MM.1S (cell line): ENCODE measurements at regions not wholly inside any gene's neighbourhood (a gene's known extent, or its start where the extent isn't known, plus 50 kb on each side); places are given as distances from the start of the nearest gene placed in this dataset.

Source experiments
- DNase-seq: peaks from one replicate; pipeline ENCODE4 v3.0.0-alpha.2; 2015
- H2AFZ ChIP-seq: fragments of 300-600 bp; sonication (generic); 2 replicates; pipeline ENCODE4 v1.6.0; 2016; ENCODE audit warnings: antibody characterized with exemption, low read length
- H3F3A ChIP-seq: fragments of 300-600 bp; sonication (generic); 2 replicates; pipeline ENCODE4 v1.6.1; 2016; ENCODE audit warnings: mild to moderate bottlenecking, antibody characterized with exemption, low read length, moderate library complexity, mixed read lengths; ENCODE audit not compliant: insufficient read depth
- H3K27ac ChIP-seq: fragments of 300-600 bp; sonication (generic); 2 replicates; pipeline ENCODE4 v1.5.1; 2016; ENCODE audit warnings: mild to moderate bottlenecking, low read length
- H3K27me3 ChIP-seq: fragments of 300-600 bp; sonication (generic); replicated peaks from 2 replicates; pipeline ENCODE4 v1.6.0; 2016; ENCODE audit warnings: low read length; ENCODE audit not compliant: insufficient read depth
- H3K36me3 ChIP-seq: fragments of 300-600 bp; sonication (generic); replicated peaks from 2 replicates; pipeline ENCODE4 v1.6.1; 2016; ENCODE audit warnings: mild to moderate bottlenecking, low read length, mixed read lengths; ENCODE audit not compliant: insufficient read depth
- H3K4me1 ChIP-seq: fragments of 300-600 bp; sonication (generic); 2 replicates; pipeline ENCODE4 v1.6.1; 2016; ENCODE audit warnings: low read length, mixed read lengths
- H3K4me2 ChIP-seq: fragments of 300-600 bp; sonication (generic); 2 replicates; pipeline ENCODE4 v1.6.0; 2016; ENCODE audit warnings: low read depth, low read length
- H3K4me3 ChIP-seq: fragments of 300-600 bp; sonication (generic); 2 replicates; pipeline ENCODE4 v1.5.1; 2016; ENCODE audit warnings: low read length, mixed read lengths
- H3K79me2 ChIP-seq: fragments of 300-600 bp; sonication (generic); 2 replicates; pipeline ENCODE4 v1.6.1; 2016; ENCODE audit warnings: mixed run types, low read length, mixed read lengths
- H3K9ac ChIP-seq: fragments of 300-600 bp; sonication (generic); 2 replicates; pipeline ENCODE4 v1.6.1; 2016; ENCODE audit warnings: low read length, mixed read lengths
- H3K9me2 ChIP-seq: fragments of 300-600 bp; sonication (generic); replicated peaks from 2 replicates; pipeline ENCODE4 v1.6.1; 2016; ENCODE audit warnings: mild to moderate bottlenecking, low read length, mixed read lengths; ENCODE audit not compliant: insufficient read depth
- H3K9me3 ChIP-seq: fragments of 300-600 bp; sonication (generic); replicated peaks from 2 replicates; pipeline ENCODE4 v1.6.1; 2016; ENCODE audit warnings: mild to moderate bottlenecking, low read length, mixed read lengths; ENCODE audit not compliant: insufficient read depth
- H4K20me1 ChIP-seq: fragments of 300-600 bp; sonication (generic); 2 replicates; pipeline ENCODE4 v1.6.1; 2016; ENCODE audit warnings: mild to moderate bottlenecking, low read length, moderate library complexity, mixed read lengths; ENCODE audit not compliant: insufficient read depth
- EZH2 ChIP-seq: fragments of 300-600 bp; sonication (generic); optimal IDR thresholded peaks from 2 replicates; pipeline ENCODE3; 2017; ENCODE audit warnings: low read depth, mild to moderate bottlenecking, antibody characterized with exemption, low read length, mixed read lengths
- EZH2phosphoT487 ChIP-seq: fragments of 300-600 bp; sonication (generic); IDR thresholded peaks from 2 replicates; pipeline ENCODE4 v1.6.1; 2018; ENCODE audit warnings: antibody characterized with exemption, low read length
- TF ChIP-seq, protein P1 (sequence below): fragments of 300-600 bp; sonication (generic); IDR thresholded peaks from 2 replicates; pipeline ENCODE4 v1.5.1; 2016; ENCODE audit warnings: antibody characterized with exemption, low read length, mixed read lengths

DNA sequence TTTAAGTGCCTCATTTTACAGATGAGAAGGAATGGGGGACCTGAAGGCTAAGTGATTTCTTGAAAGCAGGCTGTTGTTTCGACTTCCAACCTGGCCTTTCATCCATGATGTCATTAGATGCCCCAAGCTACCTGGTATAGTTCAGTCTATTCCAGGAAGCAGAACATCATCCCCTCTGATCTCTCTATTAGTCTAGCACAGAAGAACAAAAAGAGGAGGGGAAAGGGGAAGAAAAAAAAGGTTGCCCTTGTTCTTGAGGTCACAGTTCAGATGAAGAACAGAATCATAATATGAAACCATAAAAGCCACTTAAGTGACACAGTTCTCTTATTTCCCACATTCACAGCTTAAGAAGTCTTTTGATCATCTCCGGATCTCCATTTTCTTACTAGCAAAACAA, 386.2 kb upstream of the HNRNPA3 start:
- H3K4me1 ChIP-seq: no peaks in the 10 kb centered on the region
- H3K4me3 ChIP-seq: no peak overlapping the region
- H3K9ac ChIP-seq: no peak overlapping the region
- no peak overlapping the region for H3K4me2 ChIP-seq
- no peaks in the 10 kb centered on the region for H3K9me3 ChIP-seq
- H4K20me1 ChIP-seq: no peaks in the 10 kb centered on the region
- no peaks in the 10 kb centered on the region for H3F3A ChIP-seq
- no peaks in the 10 kb centered on the region for H3K9me2 ChIP-seq
- no peaks in the 10 kb centered on the region for H3K79me2 ChIP-seq
- no peaks in the 10 kb centered on the region for H3K27me3 ChIP-seq
- no peak for TF ChIP-seq EZH2
- TF ChIP-seq, protein P1, sequence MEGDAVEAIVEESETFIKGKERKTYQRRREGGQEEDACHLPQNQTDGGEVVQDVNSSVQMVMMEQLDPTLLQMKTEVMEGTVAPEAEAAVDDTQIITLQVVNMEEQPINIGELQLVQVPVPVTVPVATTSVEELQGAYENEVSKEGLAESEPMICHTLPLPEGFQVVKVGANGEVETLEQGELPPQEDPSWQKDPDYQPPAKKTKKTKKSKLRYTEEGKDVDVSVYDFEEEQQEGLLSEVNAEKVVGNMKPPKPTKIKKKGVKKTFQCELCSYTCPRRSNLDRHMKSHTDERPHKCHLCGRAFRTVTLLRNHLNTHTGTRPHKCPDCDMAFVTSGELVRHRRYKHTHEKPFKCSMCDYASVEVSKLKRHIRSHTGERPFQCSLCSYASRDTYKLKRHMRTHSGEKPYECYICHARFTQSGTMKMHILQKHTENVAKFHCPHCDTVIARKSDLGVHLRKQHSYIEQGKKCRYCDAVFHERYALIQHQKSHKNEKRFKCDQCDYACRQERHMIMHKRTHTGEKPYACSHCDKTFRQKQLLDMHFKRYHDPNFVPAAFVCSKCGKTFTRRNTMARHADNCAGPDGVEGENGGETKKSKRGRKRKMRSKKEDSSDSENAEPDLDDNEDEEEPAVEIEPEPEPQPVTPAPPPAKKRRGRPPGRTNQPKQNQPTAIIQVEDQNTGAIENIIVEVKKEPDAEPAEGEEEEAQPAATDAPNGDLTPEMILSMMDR: no peak
- no peak for TF ChIP-seq EZH2phosphoT487
- no peak for DNase-seq
- H2AFZ ChIP-seq: no peak overlapping the region
- no peaks in the 10 kb centered on the region for H3K36me3 ChIP-seq
- H3K27ac ChIP-seq: no peak overlapping the region

DNA sequence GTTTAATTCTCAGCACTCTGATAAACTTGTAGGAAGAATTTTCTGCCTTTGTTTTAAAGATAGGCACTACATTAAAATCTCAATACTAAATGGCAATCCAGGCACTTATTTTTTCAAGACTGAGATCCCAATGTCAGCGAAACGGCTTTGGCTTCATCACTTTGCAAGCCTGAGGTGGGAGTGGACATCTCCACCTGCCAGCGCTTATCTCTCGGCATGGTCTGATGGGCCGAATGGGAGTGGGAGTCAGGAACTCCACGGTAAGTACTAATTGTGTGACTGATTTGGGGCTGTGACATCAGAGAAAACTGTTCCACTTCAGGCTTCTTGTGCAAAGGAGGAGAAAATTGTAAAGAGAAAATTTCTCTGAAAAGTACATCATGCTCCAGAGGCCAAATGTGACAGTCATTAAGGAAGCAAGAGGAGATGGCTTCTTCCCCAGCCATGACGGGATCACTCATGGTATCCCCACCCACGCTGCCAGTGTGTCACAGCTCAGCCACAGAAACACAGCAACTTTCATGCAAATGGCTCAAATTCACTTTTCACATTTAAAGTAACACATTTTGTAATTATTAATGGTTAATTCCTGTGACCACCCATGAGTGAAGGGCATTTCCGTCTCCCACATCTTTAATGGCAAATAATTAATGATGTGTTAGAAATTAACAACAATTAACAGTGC, 385.5 kb upstream of the HNRNPA3 start:
- no peaks in the 10 kb centered on the region for H3K9me2 ChIP-seq
- H3K4me3 ChIP-seq: no peak overlapping the region
- H3K79me2 ChIP-seq: no peaks in the 10 kb centered on the region
- no peaks in the 10 kb centered on the region for H3K4me1 ChIP-seq
- H3K27ac ChIP-seq: no peak overlapping the region
- no peak for TF ChIP-seq EZH2phosphoT487
- no peak for TF ChIP-seq EZH2
- TF ChIP-seq, protein P1: no peak
- no peaks in the 10 kb centered on the region for H3K27me3 ChIP-seq
- H4K20me1 ChIP-seq: no peaks in the 10 kb centered on the region
- no peak overlapping the region for H3K9ac ChIP-seq
- DNase-seq: no peak
- H3K9me3 ChIP-seq: no peaks in the 10 kb centered on the region
- H3F3A ChIP-seq: no peaks in the 10 kb centered on the region
- H3K4me2 ChIP-seq: no peak overlapping the region
- H3K36me3 ChIP-seq: no peaks in the 10 kb centered on the region
- no peak overlapping the region for H2AFZ ChIP-seq

DNA sequence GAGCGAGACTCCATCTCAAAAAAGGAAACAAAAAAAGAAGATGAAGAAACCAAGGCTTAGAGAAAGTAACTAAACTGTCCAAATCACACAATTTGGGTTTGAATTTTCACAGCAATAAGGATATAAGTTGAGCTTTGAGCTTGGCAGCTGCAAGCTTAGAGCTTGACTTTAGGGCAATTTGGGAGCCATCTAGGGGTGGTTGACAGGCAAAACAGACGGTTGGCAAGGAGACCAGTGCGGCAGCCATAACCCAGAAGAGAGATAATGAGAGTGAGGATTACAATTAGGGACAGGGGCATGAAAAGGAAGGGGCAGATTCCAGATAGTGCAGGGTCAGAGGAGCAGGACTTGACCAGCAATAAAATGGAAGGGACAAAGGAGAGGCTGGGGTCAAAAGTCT, 382.2 kb upstream of the HNRNPA3 start:
- Histone ChIP-seq H3K9ac (no peak overlapping the region), H3K79me2 (no peaks in the 10 kb centered on the region), H3K4me2 (no peak overlapping the region), H3K4me1 (no peaks in the 10 kb centered on the region), H3K4me3 (no peak overlapping the region), H2AFZ (no peak overlapping the region), H3K27ac (no peak overlapping the region), H3F3A (no peaks in the 10 kb centered on the region), H4K20me1 (no peaks in the 10 kb centered on the region), H3K9me2 (no peaks in the 10 kb centered on the region), H3K27me3 (no peaks in the 10 kb centered on the region), H3K9me3 (no peaks in the 10 kb centered on the region), H3K36me3 (no peaks in the 10 kb centered on the region)
- TF ChIP-seq EZH2phosphoT487: no peak
- TF ChIP-seq, protein P1: 0 out of 2 replicates have a peak, but pooled peaks have one; percentile 11
- no peak for DNase-seq
